Activated CD4-positive, alpha-beta T cell treated with anti-CD3 and anti-CD28 coated beads, Interleukin-2, amount 50 U/mL, for 16 hours (primary cell): ENCODE measurements at regions not wholly inside any gene's neighbourhood (a gene's known extent, or its start where the extent isn't known, plus 50 kb on each side); places are given as distances from the start of the nearest gene placed in this dataset.
"Not testable (repeated sequence)": the region's sequence is repeated elsewhere in the genome, so short reads cannot be mapped to it uniquely, and the experiment has no call there.

Experiments used
- DNase-seq: peaks from one replicate; pipeline ENCODE4 v3.0.0-alpha.2; 2020

DNA sequence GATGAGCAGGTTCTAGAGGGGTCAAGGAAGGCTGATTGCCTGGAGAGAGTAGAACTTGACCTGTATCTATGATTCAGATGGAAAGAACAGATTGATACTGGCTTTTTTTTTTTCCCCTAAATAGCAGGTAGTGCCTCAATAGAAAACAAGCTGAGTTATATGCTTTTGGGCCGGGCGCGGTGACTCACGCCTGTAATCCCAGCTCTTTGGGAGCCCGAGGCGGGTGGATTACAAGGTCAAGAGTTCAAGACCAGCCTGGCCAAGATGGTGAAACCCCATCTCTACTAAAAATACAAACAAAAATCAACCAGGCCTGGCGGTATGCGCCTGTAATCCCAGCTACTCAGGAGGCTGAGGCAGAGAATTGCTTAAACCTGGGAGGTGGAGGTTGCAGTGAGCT, 186.1 kb downstream of the CEP135 start:
- not testable (repeated sequence) for DNase-seq

DNA sequence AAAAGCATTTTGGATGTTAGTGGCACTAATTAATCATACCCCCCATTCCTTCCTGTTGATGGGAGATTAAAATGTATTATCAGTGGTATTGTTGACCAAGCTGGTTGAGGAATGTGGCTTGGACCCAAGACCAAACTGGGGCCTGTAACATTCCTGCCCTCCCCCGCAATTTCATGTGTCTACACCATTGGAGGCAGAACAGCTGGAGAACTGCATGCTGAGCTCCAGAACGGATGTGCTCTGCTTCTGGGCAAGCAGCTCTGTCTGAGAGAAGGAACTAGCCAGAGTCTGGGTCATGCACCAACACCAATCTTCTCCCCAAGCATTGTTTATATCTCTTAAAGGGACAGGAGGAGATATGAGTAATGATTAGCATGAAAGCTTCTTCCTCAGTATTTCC, 185.5 kb downstream of the CEP135 start:
- no peak for DNase-seq

DNA sequence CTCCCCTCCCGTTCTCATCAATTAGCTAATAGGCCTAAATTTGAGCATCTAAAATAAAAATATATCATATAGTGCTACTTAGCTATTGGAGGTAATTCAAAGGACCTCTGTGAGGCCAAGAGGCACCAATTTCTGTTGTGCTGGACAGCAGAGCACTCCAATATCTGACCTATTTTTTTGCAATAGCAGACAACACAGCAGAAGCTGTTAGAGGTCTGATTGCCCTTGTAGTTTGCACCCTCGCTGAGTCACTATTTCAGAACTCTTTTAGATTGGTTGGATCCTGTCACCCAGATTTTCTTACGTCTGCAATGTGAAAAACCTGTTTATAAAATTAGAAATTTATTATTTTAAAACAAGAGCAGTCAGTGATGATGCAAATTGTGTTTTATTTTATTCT, 184.1 kb downstream of the CEP135 start:
- DNase-seq: no peak

DNA sequence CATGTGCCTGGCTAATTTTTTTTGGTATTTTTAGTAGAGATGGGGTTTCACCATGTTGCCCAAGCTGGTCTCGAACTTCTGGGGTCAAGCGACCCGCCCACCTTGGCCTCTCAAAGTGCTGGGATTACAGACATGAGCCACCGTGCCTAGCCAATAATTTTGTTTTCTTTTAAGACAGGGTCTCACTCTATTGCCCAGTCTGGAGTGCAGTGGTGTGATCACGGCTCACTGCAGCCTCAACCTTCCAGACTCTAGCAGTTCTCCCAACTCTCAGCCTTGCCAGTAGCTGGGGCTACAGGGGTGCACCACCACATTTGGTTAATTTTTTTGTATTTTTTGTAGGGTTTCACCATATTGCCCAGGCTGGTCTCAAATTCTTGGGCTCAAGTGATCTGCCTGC, 183.4 kb downstream of the CEP135 start:
- not testable (repeated sequence) for DNase-seq

DNA sequence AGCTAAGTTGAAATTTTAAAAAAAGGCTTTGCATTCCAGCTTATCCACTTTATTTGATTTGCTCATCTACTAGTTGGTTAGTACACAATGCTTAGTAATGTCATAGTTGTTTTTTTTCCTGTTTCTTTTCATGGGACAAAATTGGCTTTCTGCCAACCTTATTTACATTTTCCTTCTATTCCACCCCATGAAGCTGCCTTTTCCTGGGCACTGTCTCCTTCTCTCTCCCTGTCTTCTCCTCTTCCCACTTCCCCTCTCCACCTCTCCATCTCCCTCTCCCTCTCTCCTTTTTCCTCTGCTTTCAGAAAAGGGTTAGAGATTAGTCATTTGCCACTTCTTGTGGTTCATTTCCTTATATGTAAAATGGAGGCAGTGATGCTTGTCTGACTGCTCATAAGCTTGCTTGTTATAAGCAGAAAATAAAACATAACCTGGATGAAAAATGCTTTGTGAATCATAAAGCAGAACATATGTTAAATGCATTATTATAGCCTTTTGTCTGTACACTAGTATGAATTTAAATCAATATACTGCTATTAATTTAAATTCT, 181.9 kb downstream of the CEP135 start:
- no peak for DNase-seq

DNA sequence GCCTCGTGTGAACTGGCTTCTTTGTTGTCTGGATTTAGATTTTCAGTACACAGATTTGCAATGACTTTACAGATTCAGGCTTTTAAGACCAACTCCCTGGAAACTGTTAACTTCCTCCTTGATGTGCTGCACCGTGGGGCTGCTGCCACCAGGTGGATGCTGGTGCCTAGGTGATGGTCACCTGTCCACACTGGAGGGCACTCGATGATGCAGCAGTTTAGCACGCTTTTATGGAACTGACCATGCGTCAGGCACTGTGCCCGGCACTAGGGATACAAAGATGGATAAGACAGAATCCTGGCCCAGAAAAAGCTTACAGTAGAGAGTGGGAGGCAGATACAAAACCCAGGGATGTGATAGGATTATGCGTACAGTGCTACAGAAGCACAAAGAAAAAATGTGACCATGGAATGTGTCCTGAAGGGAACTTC, 180.7 kb downstream of the CEP135 start:
- DNase-seq: no peak

DNA sequence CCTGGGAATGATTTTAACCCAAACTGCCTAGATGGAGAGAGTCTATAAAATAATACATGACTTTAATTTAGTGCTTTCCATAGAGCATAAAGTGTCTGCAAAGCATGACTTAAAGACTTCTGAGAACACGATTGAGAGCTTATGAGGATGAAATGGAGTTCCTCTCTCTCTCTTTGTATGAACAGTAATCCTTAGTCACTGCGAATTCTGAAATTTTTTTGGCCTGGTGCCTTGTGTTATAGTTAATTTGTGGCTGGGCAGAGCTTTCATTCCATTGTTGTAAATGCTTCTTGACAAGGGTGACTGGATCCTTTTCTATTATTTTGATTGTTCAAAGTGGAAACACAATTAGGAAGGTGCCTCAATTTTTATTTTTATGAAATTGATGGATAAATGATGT, 179.5 kb downstream of the CEP135 start:
- DNase-seq: no peak

DNA sequence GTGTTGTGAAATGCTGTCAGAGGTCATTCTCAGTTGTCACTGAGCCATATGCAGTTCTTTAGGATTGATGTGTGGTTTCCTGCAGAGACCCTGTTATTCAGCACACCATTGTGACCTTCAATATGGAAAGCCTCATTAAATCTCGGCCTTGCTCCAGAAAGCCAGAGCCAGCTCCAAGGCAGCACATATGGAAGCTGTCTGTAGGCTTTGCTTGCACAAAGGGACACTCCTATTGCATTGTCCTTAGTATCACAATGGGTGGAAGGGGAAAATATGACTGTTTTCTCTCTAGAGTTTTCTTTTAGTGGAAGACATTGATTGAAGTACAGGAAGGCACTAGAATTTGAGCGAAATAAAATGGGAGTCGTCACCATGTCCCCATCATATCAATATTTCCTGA, 179.0 kb downstream of the CEP135 start:
- DNase-seq: no peak

DNA sequence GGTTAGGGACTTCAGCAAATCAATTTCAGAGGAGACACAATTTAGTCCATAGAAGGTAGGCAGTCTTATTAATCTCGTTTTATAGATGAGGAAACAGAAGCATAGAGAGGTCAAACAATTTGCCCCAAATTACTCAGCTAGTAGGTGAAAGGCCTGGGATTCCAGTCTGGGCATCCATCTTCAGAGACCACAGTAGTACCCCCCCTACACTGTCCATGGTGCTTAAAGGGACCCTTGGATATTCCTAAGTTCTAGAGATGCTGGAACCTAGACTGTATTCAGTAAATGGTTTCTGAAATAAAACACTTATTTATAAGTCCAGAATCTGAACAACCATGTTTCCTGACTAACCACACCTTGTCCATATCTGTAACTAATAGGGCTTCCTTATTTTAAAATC, 174.8 kb downstream of the CEP135 start:
- no peak for DNase-seq

DNA sequence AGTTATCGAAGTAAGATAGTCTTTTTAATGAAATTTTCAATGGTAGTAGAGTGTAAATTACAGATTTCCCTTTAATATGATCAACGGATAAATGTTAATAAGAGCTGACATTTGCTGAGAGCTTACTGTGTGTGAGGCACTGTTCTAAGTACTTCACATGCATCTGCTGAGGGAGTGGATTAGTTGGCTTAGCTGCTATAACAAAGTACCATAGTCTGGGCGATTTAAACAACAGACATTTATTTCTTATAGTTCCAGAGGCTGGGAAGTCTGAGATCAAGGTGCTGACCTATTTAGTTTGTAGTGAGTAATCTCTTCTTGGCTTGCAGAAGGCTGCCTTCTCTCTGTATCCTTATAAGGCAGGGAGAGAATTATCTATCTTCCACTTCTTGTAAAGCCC, 174.3 kb downstream of the CEP135 start:
- no peak for DNase-seq

DNA sequence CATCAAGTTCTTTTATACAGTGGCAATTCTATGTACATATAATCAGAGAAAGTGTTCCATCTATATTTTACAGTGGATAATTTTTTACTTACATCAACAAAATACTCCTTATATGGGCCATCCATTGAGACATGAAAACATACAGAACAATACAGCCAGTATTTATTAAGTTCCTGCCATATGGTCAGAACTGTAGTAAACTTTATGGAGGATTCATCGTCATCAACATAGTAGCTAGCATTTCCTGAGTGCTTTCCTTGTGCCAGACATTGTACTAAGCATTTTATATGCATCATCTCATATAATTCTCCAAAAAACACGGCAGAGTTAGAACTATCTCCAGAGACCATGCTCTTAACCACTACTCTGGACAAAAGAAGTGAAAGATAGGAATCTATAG, 170.1 kb downstream of the CEP135 start:
- no peak for DNase-seq

DNA sequence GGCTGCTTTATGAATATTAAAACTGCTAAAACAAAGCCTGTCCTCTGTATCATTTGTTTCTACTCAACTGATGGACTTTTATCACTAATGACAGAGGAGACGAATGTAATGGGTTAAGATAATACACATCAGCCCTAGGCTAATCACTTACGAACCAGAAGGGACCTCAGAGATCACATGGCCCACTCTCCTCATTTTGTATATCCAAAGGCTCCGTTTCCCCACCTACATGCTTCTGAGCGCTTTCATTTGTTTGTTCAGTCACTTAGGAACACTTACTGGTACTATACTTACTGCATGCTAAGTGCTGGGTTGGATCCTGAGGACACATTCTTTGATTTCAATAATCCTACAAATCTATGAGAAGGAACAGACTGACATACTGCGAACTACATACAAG, 169.3 kb downstream of the CEP135 start:
- no peak for DNase-seq

DNA sequence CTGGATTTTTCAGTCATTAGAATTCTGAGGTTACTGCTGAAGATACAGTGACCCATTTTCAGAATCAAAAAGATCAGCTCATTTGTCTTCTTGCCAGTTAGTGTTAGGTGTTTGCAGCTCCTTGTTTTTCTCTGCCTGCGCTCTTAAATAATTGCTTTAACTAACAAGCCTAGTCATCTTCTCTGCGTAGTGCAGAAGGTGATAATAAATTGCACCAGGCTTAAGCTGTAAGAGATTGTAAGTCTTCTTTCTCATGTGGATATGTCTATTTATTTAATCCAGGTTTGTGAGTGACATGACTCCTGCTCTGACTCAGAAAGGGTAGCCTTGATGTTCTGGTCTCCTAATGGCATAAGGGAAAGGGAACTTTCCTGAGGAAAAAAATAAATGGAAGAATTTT, 167.2 kb downstream of the CEP135 start:
- DNase-seq: no peak

DNA sequence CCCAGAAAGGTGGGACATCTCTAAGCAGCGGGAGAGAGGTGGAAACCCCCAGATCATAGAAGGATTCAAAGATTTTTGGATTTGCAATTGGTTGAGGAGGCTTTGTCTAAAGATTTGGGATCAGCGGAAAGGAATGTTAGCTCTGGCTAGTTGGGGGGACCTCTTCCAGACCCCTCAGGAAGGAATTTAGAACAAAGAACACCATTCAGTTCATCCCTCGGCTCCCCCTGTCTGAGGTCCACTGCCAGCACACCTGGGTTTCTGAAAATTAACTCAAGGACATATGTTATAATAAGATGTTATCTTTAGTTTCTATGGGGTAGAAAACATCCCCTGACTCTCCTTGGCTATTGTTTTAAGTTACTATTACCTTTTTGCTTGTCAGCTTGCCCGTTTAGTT, 163.6 kb downstream of the CEP135 start:
- no peak for DNase-seq

DNA sequence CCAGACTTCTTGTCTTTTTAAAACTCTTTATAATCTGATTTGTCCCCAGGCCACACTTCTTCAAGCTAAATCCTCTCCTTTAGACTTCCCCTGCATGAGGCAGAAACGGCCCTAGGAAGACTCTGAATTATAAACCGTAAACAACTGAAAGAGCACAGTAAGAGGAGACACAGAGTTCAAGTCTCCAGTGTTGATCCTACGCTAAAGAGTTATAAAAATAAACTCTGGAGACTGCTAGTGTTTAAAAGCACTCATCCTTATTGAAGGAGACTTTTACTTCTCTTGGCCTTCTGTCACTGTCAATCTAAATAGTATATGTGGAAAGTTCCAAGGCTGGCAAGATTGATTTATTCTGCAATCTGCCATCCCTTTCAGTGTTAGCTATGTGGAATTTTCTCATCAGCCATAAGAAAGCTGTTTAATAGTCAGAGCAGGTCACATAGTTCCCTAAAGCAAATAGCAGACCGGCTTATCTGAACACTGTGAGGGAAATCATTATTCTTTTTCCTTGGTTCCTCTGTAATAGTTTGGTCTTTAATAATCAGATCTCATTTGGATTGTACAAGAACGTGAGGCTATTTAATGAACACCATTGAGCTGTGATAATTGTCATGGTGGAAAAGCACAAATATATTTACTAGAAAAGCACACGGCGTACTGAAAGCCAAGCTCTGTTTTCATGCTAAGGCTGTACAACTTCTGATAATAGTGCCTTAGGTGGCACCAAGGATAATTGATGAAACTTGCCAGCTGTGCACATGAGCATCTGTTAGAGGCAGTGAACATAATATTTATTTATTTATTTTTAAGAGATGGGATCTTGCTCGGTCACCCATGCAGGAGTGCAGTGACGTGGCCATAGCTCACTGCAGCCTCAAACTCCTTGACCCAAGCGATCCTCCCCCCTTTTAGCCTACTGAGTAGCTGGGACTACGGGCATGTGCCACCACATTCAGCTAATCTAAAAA, 157.7 kb downstream of the CEP135 start:
- DNase-seq: no peak

DNA sequence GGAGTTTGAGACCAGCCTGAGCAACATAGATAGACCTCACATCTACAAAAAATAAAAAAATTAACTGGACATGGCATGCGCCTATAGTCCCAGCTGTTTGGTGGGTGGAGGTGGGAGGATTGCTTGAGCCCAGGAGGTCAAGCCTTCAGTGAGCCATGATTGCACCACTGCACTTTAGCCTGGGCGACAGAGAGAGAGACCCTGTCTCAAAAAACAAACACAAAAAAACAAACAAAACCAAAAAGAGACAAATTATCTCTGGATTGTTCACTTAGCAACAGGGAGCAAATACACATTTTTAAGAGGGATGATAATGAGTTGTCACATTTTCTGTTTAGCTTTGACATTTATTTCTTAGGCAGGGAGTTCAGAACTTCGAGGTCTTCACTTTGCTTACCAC, 155.4 kb downstream of the CEP135 start:
- no peak for DNase-seq

DNA sequence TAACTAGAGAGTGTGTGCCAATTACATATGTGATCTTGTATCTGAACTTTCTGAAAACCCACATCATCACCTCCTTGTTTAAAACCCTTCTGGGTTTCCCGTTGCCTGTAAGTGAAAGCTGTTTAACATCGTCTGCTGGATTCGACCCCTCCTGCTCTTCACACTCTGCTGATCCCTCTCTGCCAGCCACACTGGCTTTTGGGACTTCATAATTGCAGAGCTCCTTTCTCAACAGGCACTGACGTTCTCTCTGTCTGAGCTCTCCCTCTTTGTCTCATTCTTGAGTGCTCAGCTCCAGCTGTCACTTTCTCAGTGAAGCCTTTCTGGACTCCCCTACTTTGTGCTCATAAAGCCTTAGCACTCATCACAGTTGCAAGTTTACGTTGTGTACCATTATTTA, 153.9 kb downstream of the CEP135 start:
- no peak for DNase-seq

DNA sequence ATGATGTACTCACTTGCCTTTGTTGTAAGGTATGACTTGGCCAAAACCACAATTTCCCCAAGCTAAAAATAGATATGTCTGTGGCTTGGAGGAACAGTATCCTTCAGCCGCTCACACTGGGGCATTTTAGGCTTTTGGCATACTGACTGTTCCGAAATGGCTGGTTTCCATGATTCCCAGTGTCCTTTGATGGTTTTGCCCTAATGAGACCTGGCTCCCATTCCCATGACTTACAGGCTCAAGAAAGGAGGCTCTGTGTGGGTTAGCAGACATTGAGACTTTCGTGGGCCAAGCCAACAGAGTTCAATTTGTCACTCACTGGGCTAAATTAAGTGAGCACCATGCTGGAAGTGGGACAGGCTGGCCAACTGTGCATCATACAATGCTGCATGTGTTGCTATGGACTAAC, 150.6 kb downstream of the CEP135 start:
- no peak for DNase-seq

DNA sequence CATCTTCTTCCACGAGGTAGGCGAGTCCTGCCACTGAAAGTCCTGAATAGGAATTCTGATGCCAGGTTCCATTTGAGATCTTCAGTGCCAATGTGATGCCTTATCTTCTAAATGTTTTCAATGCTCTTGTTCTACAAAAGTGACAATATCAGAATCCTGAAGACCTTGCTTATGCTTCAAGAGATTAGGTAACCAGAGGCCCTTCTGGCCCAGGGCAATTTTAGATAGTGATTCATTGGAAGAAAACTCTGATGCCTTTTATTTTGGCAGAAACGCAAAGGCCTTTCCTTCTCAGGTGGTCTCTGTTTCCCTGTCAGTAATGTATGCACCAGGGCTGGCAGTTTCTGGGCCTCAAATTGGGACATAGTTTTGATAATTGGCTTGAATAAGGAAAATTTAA, 144.8 kb downstream of the CEP135 start:
- no peak for DNase-seq

DNA sequence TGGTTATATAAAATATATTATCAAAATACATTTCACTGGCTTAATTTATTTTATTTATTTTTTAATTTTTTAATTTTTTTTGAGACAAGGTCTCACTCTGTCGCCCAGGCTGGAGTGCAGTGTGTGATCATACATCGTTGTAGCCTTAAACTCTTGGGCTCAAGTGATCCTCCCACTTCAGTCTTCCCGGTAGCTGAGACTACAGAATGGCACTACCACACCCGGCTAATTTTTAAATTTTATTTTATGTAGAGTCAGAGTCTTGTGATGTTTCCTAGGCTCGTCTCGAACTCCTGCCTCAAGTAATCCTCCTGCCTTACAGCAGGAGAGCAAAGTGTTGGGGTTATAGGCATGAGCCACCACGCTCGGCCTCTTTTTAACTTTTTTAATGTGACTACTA, 143.8 kb downstream of the CEP135 start:
- no peak for DNase-seq

DNA sequence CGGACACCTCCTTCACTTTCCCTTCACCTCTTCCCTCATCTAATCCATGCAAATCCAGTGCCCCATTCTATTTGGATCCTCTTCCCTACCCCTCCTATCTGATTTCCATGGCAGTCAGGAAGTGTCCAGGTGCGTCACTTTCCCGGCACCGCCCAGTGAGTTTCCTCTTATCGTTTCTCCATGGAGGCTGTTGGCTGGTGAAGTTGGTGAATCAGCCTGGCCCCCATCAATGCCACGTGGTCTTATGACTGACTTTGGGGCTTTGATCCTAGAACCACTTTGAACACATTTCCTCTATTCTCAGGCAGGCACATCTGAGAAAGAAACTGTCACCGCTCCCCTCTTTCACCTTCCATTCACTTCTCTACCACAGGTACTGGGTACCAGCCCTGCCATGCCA, 137.8 kb downstream of the CEP135 start:
- no peak for DNase-seq

DNA sequence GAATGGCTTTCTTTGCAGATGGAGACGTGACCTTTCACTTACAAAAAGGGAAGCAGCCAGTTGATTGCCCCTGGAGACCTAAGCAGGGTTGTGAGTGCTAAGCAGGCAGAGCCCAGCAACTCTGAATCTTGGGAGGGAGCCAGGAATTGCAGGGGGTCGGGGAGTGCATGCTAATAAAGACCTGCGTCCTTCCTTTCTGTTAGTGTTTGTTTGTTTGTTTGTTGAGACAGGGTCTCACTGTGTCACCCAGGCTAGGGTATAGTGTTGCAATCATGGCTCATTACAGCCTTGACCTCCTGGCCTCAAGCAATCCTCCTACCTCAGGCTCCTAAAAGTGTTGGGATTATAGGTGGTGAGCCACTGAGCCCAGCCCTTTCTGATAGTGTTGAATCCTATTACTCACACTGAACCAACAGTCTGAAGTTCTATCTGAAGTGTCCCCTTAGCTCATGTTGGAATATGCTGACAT, 137.4 kb downstream of the CEP135 start:
- no peak for DNase-seq

DNA sequence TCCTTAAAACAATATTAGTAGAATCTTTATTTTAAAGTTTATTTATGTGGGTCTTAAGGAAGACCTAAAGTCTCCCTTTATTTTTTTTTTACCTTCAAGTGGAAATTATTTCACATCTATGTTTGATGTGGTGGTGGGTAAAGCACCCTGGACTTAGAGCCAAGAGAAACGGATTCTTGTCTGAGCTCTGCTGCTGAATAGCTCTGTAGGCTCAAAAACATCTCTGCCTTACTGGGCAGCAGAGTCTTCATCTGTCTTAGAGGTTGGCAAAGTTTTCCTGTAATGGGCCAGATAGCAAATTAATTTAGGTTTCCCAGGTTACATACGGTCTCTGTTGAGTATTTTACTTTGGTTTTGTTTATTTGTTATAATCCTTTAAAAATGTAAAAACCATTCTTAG, 136.5 kb downstream of the CEP135 start:
- no peak for DNase-seq

DNA sequence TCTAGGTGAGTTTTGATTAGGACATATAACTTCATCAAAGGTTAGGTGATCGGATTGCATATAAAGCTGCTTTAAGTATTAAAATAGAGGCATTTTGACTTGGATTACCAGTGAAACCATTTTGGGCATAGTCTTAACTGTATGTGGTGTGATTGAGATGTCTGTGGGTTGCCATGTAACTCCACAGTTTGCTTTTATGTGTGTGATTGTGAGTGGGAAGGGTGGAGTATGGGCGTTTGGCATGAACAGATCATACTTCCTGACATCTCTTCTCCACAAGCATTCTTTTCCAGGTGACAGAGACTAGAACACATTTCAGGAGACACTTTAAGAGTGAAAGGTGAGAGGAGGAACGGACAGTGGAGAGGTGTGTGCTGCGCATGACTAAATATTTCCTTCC, 136.1 kb downstream of the CEP135 start:
- no peak for DNase-seq
